NCI-H2171 (cell line): ENCODE measurements at regions not wholly inside any gene's neighbourhood (a gene's known extent, or its start where the extent isn't known, plus 50 kb on each side); places are given as distances from the start of the nearest gene placed in this dataset.

Experiments
- DNase-seq: peaks from one replicate; lab custom pipeline; 2025; lab: John Stamatoyannopoulos, UW

GRCh38 chr10:133035952-133036351, 51.8 kb upstream of the ADGRA1 start:
- DNase-seq = no peak

- no peak for DNase-seq
These were observed 53.0 kb upstream of the ADGRA1 start for GRCh38 chr10:133034762-133035161.

- DNase-seq = no peak
These were observed 53.6 kb upstream of the ADGRA1 start for GRCh38 chr10:133034092-133034491.

GRCh38 chr10:133033742-133034048, 54.0 kb upstream of the ADGRA1 start:
- no peak for DNase-seq

- no peak for DNase-seq
These were observed 54.6 kb upstream of the ADGRA1 start for GRCh38 chr10:133032976-133033741.

- DNase-seq = no peak
These were observed 55.5 kb upstream of the ADGRA1 start for GRCh38 chr10:133032231-133032630.

GRCh38 chr10:133031541-133032125, 56.1 kb upstream of the ADGRA1 start:
- DNase-seq = no peak

- DNase-seq = peak; percentile 14
These were observed 56.9 kb upstream of the ADGRA1 start for GRCh38 chr10:133030781-133031180.

GRCh38 chr10:133030126-133030525, 57.6 kb upstream of the ADGRA1 start:
- DNase-seq = no peak

- DNase-seq = no peak
These were observed 58.8 kb upstream of the ADGRA1 start for GRCh38 chr10:133028956-133029355.

- no peak for DNase-seq
These were observed 59.6 kb upstream of the ADGRA1 start for GRCh38 chr10:133028158-133028557.

- DNase-seq = no peak
These were observed 60.2 kb upstream of the ADGRA1 start for GRCh38 chr10:133027482-133027881.

GRCh38 chr10:133026726-133027395, 60.9 kb upstream of the ADGRA1 start:
- DNase-seq = no peak

- no peak for DNase-seq
These were observed 61.6 kb upstream of the ADGRA1 start for GRCh38 chr10:133026171-133026570.

- DNase-seq = no peak
These were observed 62.1 kb upstream of the ADGRA1 start for GRCh38 chr10:133025558-133026090.

GRCh38 chr10:133024704-133025557, 62.8 kb upstream of the ADGRA1 start:
- no peak for DNase-seq

GRCh38 chr10:133023216-133023843, 64.4 kb upstream of the ADGRA1 start:
- DNase-seq = no peak

- no peak for DNase-seq
These were observed 65.0 kb upstream of the ADGRA1 start for GRCh38 chr10:133022776-133023100.

GRCh38 chr10:133021963-133022775, 65.6 kb upstream of the ADGRA1 start:
- DNase-seq = no peak

- DNase-seq = no peak
These were observed 66.4 kb upstream of the ADGRA1 start for GRCh38 chr10:133021116-133021962.
